GM18502 (cell line): ENCODE measurements at regions not wholly inside any gene's neighbourhood (a gene's known extent, or its start where the extent isn't known, plus 50 kb on each side); places are given as distances from the start of the nearest gene placed in this dataset.

ENCODE experiments used
- ATAC-seq: cut with Tn5 transposase; IDR thresholded peaks from one replicate; pipeline ENCODE4 v1.9.1; 2021; ENCODE audit warnings: mild to moderate bottlenecking; ENCODE audit not compliant: unreplicated experiment, poor library complexity

- no peak for ATAC-seq
These were observed 65.2 kb upstream of the CNTN5 start for GRCh38 chr11:98955551-98955950.

GRCh38 chr11:98964146-98964545, 56.6 kb upstream of the CNTN5 start:
- ATAC-seq, result no peak

- ATAC-seq, result no peak
These were observed 55.4 kb upstream of the CNTN5 start for GRCh38 chr11:98965358-98965757.

GRCh38 chr11:98965775-98966174, 55.0 kb upstream of the CNTN5 start:
- no peak for ATAC-seq

- no peak for ATAC-seq
These were observed 53.7 kb upstream of the CNTN5 start for GRCh38 chr11:98967005-98967404.
